Fibroblast of lung (primary cell): ENCODE measurements at regions not wholly inside any gene's neighbourhood (a gene's known extent, or its start where the extent isn't known, plus 50 kb on each side); places are given as distances from the start of the nearest gene placed in this dataset.

Experiments
- CTCF ChIP-seq, 2 donors: IDR thresholded peaks in 1 of 2; conservative IDR thresholded peaks in 1 of 2; 1 replicate in 1 of 2; 2 replicates in 1 of 2; pipeline ENCODE4 v1.5.1; 2011 to 2012; ENCODE audit warnings: low read length in 2 of 2, control low read depth in 1 of 2, inconsistent platforms in 1 of 2, low read depth in 1 of 2, mild to moderate bottlenecking in 1 of 2
- EZH2 ChIP-seq: IDR thresholded peaks from 2 replicates; pipeline ENCODE4 v1.5.1; 2012; ENCODE audit warnings: low read length, control low read depth, mild to moderate bottlenecking; ENCODE audit errors: missing control alignments

GRCh38 chr16:85446951-85447692 is 166.0 kb upstream of the GSE1 start:
- no peak for TF ChIP-seq CTCF (conservative IDR thresholded peaks at IDR 0.05 in 1 of 2, IDR thresholded peaks at IDR 0.05 in 1 of 2; ENCODE audit: low read depth in 1 of 2, low read length in 2 of 2)
- no peak for TF ChIP-seq EZH2
